ENCODE measurements at regions not wholly inside any gene's neighbourhood (a gene's known extent, or its start where the extent isn't known, plus 50 kb on each side); places are given as distances from the start of the nearest gene placed in this dataset.
"Not testable (repeated sequence)": the region's sequence is repeated elsewhere in the genome, so short reads cannot be mapped to it uniquely, and the experiment has no call there.

DNA sequence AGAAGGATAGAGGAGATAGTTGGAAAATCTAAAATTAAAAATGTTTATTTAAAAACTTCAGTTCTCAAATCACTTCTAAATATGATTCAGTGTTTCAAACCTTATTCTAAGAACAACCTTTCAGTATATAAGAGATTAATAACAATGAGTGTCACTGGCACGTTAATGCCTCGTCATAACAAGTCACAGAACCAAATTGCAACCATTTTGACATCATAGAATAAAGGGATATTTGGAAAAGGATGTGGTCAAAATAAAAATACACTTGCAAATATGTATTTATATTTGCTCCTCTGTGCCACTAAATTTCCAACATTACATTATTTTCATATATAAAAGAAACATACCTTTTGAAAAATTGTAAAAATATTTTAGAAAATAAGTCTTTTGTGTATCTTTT, 1090.6 kb downstream of the SUCLG1 start:
- H3K9ac ChIP-seq (ENCODE audit: low read depth, low read length): no peak overlapping the region
- H3K4me1 ChIP-seq (ENCODE audit: insufficient read depth, low read length): no peaks in the 10 kb centered on the region
- H3K36me3 ChIP-seq (ENCODE audit: insufficient read depth, low read length): no peaks in the 10 kb centered on the region

GRCh38 chr2:83365476-83365875, 1093.6 kb downstream of the SUCLG1 start:
- no peaks in the 10 kb centered on the region for H3K4me1 ChIP-seq (ENCODE audit: insufficient read depth, low read length)
- no peak overlapping the region for H3K9ac ChIP-seq (ENCODE audit: low read depth, low read length)
- H3K36me3 ChIP-seq (ENCODE audit: insufficient read depth, low read length): no peaks in the 10 kb centered on the region
- H3K9me3 ChIP-seq (ENCODE audit: control insufficient read depth, insufficient read depth, low read length): no peaks in the 10 kb centered on the region

More for the DNA sequence above, 1090.6 kb downstream of the SUCLG1 start:
- H3K9me3 ChIP-seq (ENCODE audit: control insufficient read depth, insufficient read depth, low read length): no peaks in the 10 kb centered on the region

GRCh38 chr2:83364264-83364663, 1094.8 kb downstream of the SUCLG1 start:
- no peaks in the 10 kb centered on the region for H3K4me1 ChIP-seq (ENCODE audit: insufficient read depth, low read length)
- H3K36me3 ChIP-seq (ENCODE audit: insufficient read depth, low read length): no peaks in the 10 kb centered on the region
- no peaks in the 10 kb centered on the region for H3K9me3 ChIP-seq (ENCODE audit: control insufficient read depth, insufficient read depth, low read length)
- H3K9ac ChIP-seq (ENCODE audit: low read depth, low read length): no peak overlapping the region

DNA sequence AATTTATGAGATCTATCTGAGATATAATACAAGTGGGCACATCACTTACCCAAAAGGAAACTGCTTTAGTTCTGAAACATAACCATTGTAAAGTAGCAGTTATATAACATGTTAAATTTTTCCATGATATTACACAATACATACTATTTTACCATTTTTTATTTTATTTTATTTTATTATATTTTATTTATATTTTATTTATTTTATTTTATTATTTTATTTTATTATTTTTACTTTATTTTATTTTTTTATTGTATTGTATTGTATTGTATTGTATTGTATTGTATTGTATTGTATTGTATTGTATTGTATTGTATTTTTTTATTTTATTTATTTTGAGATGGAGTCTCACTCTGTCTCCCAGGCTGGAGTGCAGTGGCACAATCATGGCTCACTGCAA, 1095.9 kb downstream of the SUCLG1 start:
- not testable (repeated sequence) for H3K9ac ChIP-seq (ENCODE audit: low read depth, low read length); H3K4me1 ChIP-seq (ENCODE audit: insufficient read depth, low read length); H3K9me3 ChIP-seq (ENCODE audit: control insufficient read depth, insufficient read depth, low read length); H3K36me3 ChIP-seq (ENCODE audit: insufficient read depth, low read length)

DNA sequence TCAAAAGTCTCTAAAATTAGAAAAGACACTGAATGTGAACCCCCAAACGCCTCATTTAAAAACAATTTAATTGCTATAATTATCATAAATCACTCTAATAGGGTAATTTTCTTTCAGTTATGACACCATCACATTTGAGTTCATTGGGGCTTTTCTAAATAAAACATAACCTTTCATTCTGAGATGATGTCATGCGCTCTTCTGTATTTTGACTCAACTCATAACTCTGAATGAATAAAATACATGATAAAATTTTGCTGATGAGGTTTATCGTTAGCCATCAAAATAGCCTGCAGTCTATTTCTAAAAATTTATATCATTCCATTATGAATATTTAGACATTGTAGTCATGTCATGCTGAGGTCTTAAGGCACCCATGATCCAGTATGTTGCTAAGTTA, 1099.7 kb downstream of the SUCLG1 start:
- Histone ChIP-seq H3K4me1 (ENCODE audit: insufficient read depth, low read length) (no peaks in the 10 kb centered on the region), H3K36me3 (ENCODE audit: insufficient read depth, low read length) (no peaks in the 10 kb centered on the region), H3K9ac (ENCODE audit: low read depth, low read length) (no peak overlapping the region), H3K9me3 (ENCODE audit: control insufficient read depth, insufficient read depth, low read length) (no peaks in the 10 kb centered on the region)

GRCh38 chr2:83342860-83343329, 1116.2 kb downstream of the SUCLG1 start:
- Histone ChIP-seq H3K4me1 (ENCODE audit: insufficient read depth, low read length) (no peaks in the 10 kb centered on the region), H3K9ac (ENCODE audit: low read depth, low read length) (no peak overlapping the region), H3K9me3 (ENCODE audit: control insufficient read depth, insufficient read depth, low read length) (peaks cover 3% of the 10 kb centered on the region; the same call in 1 of the 2 replicates), H3K36me3 (ENCODE audit: insufficient read depth, low read length) (no peaks in the 10 kb centered on the region)

- no peaks in the 10 kb centered on the region for H3K9me3 ChIP-seq (ENCODE audit: control insufficient read depth, insufficient read depth, low read length)
- no peaks in the 10 kb centered on the region for H3K36me3 ChIP-seq (ENCODE audit: insufficient read depth, low read length)
These were observed 1118.7 kb downstream of the SUCLG1 start for GRCh38 chr2:83340424-83340823.

DNA sequence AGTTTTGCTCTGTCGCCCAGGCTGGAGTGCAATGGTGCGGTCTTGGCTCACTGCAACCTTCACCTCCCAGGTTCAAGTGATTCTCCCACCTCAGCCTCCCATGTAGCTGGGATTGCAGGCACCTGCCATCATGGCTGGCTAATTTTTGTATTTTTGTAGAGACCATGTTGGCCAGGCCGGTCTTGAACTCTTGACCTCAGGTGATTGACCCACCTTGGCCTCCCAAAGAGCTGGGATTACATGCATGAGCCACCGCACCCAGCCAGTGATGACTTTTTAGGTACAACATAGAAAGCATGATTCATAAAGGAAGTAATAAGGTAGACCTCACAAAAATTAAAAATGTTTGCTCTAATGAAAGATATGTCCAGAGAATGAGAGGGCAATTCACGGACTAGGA, 1119.1 kb downstream of the SUCLG1 start:
- not testable (repeated sequence) for H3K36me3 ChIP-seq (ENCODE audit: insufficient read depth, low read length); H3K9me3 ChIP-seq (ENCODE audit: control insufficient read depth, insufficient read depth, low read length); H3K4me1 ChIP-seq (ENCODE audit: insufficient read depth, low read length); H3K9ac ChIP-seq (ENCODE audit: low read depth, low read length)

More at GRCh38 chr2:83340424-83340823, 1118.7 kb downstream of the SUCLG1 start:
- H3K4me1 ChIP-seq (ENCODE audit: insufficient read depth, low read length): no peaks in the 10 kb centered on the region
- H3K9ac ChIP-seq (ENCODE audit: low read depth, low read length): no peak overlapping the region

- Histone ChIP-seq H3K4me1 (ENCODE audit: insufficient read depth, low read length) (no peaks in the 10 kb centered on the region), H3K36me3 (ENCODE audit: insufficient read depth, low read length) (no peaks in the 10 kb centered on the region), H3K9ac (ENCODE audit: low read depth, low read length) (no peak overlapping the region), H3K9me3 (ENCODE audit: control insufficient read depth, insufficient read depth, low read length) (no peaks in the 10 kb centered on the region)
These were observed 1127.3 kb downstream of the SUCLG1 start for GRCh38 chr2:83331810-83332209.

DNA sequence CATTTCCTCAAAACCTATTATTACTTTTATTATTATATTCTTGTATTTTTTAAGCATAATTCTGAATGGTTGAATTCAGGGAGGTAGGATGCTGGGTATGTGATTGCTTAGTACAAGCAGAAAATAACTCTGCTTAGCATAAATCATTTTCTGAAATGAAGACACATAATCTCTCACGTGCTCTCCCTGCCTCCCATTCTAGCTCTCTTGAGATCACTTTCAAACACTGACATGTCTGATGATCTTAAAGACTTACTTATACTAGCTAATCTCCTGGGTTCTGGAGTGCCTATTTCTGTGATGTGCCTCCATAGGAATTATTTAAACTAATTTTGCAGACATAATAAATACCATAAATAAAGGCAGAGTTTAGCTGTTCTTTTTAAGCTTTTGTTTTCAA, 1136.0 kb downstream of the SUCLG1 start:
- Histone ChIP-seq H3K4me1 (ENCODE audit: insufficient read depth, low read length) (no peaks in the 10 kb centered on the region), H3K9ac (ENCODE audit: low read depth, low read length) (no peak overlapping the region), H3K36me3 (ENCODE audit: insufficient read depth, low read length) (no peaks in the 10 kb centered on the region), H3K9me3 (ENCODE audit: control insufficient read depth, insufficient read depth, low read length) (no peaks in the 10 kb centered on the region)

GRCh38 chr2:83320053-83320452, 1139.0 kb downstream of the SUCLG1 start:
- Histone ChIP-seq H3K36me3 (ENCODE audit: insufficient read depth, low read length) (no peaks in the 10 kb centered on the region), H3K4me1 (ENCODE audit: insufficient read depth, low read length) (no peaks in the 10 kb centered on the region), H3K9ac (ENCODE audit: low read depth, low read length) (no peak overlapping the region), H3K9me3 (ENCODE audit: control insufficient read depth, insufficient read depth, low read length) (no peaks in the 10 kb centered on the region)

DNA sequence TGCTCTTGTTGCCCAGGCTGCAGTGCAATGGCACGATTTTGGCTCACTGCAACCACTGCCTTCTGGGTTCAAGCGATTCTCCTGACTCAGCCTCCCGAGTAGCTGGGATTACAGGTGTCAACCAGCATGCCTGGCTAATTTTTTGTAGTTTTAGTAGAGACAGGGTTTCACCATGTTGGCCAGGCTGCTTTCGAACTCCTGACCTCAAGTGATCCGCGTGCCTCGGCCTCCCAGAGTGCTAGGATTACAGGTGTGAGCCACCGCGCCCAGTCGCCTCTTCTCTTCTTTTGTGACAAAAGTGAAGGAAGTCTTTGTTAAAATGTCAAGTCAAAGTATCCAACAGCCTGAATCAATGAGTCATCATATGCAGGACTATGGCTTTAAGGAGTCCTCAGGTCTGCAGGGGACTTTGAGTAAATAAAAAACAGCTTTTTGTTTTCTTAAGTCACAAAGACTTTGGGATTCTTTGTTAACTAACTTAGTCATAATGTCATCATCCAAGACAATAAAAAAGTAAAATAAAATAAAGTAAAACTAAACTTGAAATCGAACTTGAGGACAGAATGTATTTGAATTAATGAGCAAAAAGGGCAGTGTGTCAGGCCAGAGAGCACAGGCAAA, 1153.2 kb downstream of the SUCLG1 start:
- Histone ChIP-seq H3K9ac (ENCODE audit: low read depth, low read length) (no peak overlapping the region), H3K9me3 (ENCODE audit: control insufficient read depth, insufficient read depth, low read length) (no peaks in the 10 kb centered on the region), H3K4me1 (ENCODE audit: insufficient read depth, low read length) (0 out of 2 replicates have a peak, but pooled peaks cover 4% of the 10 kb centered on the region)

DNA sequence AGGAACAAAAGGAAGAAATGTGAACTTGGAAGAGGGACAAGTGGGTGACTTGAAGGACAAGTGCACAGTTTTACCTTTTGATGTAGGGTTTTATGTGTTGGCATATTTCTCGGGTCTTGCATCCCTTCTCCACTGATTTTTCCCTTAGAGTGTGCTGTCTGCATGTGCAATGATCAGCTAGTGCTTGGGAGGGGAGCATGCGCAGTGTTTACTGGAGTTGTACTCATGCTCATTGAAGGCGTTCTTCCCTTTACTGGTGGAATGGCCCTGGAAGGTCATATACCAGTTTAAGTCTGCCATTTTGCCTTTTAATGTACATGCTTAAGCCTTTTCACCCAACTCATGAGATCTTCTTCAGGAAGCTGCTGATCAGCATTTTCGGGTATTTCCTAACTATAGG, 1168.0 kb downstream of the SUCLG1 start:
- Histone ChIP-seq H3K36me3 (ENCODE audit: insufficient read depth, low read length) (no peaks in the 10 kb centered on the region), H3K9me3 (ENCODE audit: control insufficient read depth, insufficient read depth, low read length) (peaks cover 1% of the 10 kb centered on the region; the same call in 1 of the 2 replicates), H3K9ac (ENCODE audit: low read depth, low read length) (no peak overlapping the region), H3K4me1 (ENCODE audit: insufficient read depth, low read length) (peaks cover 3% of the 10 kb centered on the region; the same call in 1 of the 2 replicates)

More for the DNA sequence above, 1153.2 kb downstream of the SUCLG1 start:
- H3K36me3 ChIP-seq (ENCODE audit: insufficient read depth, low read length): no peaks in the 10 kb centered on the region

DNA sequence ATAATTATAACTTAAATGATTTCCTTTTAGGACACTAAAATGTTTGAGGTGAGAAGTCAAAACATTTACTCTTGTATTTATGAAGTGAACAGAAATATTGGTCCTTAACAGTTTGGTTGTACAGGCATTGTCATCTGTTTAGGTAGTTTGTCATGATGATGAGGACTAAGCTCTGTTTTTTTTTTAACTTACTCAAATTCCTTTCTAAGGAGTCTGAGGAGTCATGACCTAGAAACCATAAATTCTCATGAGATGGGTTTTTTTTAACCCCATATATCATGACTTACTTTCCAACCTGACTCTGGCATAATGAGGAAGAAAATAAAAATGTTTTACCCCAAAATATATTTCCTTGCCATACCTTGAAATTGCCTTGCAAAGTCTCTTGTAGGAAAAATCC, 1176.2 kb downstream of the SUCLG1 start:
- no peak overlapping the region for H3K9ac ChIP-seq (ENCODE audit: low read depth, low read length)
- peaks cover 8% of the 10 kb centered on the region; the same call in 1 of the 2 replicates for H3K9me3 ChIP-seq (ENCODE audit: control insufficient read depth, insufficient read depth, low read length)

DNA sequence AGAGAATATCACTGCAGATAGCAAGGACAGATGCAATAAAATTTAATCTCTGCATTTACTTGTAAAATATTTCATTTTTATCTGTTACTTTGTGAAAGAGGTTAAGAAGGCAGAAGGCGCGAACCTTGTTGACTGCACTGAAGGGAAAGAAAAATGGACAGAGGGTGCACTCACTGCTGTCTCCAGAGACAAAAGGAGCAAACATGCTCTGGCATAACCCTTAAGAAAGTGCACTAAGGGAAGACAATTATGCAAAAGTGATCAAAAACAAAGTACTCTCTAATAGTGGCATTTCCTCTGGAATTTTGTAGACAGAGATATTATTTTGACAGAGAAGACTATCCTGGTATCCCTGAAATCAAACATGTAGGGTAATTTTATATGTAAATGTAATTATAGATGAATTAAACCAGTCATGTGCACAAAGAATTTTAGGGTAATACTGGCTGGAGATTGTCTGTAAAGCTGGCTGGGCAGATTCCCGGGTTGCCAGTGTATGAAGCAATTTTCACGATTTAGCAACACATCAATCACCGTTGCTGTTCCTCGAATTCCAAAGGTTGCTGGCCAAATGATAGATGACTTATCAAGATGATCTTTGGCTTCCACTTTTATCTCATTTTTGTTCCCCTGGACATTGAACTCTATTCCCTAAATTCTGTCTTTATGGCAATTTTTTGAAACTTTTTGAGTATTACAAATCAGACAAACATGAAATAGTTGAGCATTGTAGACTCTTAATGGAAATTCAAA, 1176.9 kb downstream of the SUCLG1 start:
- Histone ChIP-seq H3K36me3 (ENCODE audit: insufficient read depth, low read length) (no peaks in the 10 kb centered on the region), H3K4me1 (ENCODE audit: insufficient read depth, low read length) (peaks cover 38% of the 10 kb centered on the region), H3K9ac (ENCODE audit: low read depth, low read length) (no peak overlapping the region; the same call in 1 of the 2 replicates), H3K9me3 (ENCODE audit: control insufficient read depth, insufficient read depth, low read length) (peaks cover 8% of the 10 kb centered on the region; the same call in 1 of the 2 replicates)

More for the DNA sequence above, 1176.2 kb downstream of the SUCLG1 start:
- H3K36me3 ChIP-seq (ENCODE audit: insufficient read depth, low read length): no peaks in the 10 kb centered on the region
- H3K4me1 ChIP-seq (ENCODE audit: insufficient read depth, low read length): peaks cover 38% of the 10 kb centered on the region
